Effector memory CD8-positive, alpha-beta T cell (primary cell): ENCODE measurements at regions not wholly inside any gene's neighbourhood (a gene's known extent, or its start where the extent isn't known, plus 50 kb on each side); places are given as distances from the start of the nearest gene placed in this dataset.

ENCODE experiments used
- ATAC-seq: fragments of 150-1000 bp; cut with Tn5 transposase; replicated peaks from 2 replicates; pipeline ENCODE4 v1.10.0; 2021; ENCODE audit warnings: mild to moderate bottlenecking, moderate library complexity
- DNase-seq, 3 experiments: peaks; one replicate each; pipeline ENCODE4 v3.0.0; 2021
- H3K27ac Mint-ChIP-seq, 2 donors: one replicate each; pipeline ENCODE4 v1.8.0; 2022; ENCODE audit warnings: mild to moderate bottlenecking in 2 of 2, mixed read lengths in 2 of 2, moderate library complexity in 2 of 2
- H3K27me3 Mint-ChIP-seq, 2 donors: one replicate each; pipeline ENCODE4 v1.8.0; 2022; ENCODE audit warnings: mixed read lengths in 2 of 2
- H3K36me3 Mint-ChIP-seq: one replicate; pipeline ENCODE4 v1.8.0; 2022; ENCODE audit warnings: mild to moderate bottlenecking, moderate library complexity, mixed read lengths; ENCODE audit not compliant: insufficient read depth
- H3K4me1 Mint-ChIP-seq, 2 donors: one replicate each; pipeline ENCODE4 v1.8.0; 2022; ENCODE audit warnings: low read depth in 2 of 2, mixed read lengths in 2 of 2
- H3K4me3 Mint-ChIP-seq, 2 donors: one replicate each; pipeline ENCODE4 v1.8.0; 2022; ENCODE audit warnings: mild to moderate bottlenecking in 2 of 2, mixed read lengths in 2 of 2, moderate library complexity in 2 of 2
- H3K9me3 Mint-ChIP-seq, 2 donors: one replicate each; pipeline ENCODE4 v1.8.0; 2022; ENCODE audit warnings: mixed read lengths in 2 of 2

GRCh38 chr14:86601813-86602212 lies 1071.9 kb downstream of the FLRT2 start:
- no peak overlapping the region for H3K27ac Mint-ChIP-seq
- peaks cover 6 to 7% of the 10 kb centered on the region in 2 donors for H3K9me3 Mint-ChIP-seq
- no peaks in the 10 kb centered on the region for H3K27me3 Mint-ChIP-seq
- peaks cover 0 to 4% of the 10 kb centered on the region in 2 donors for H3K4me1 Mint-ChIP-seq
- no peak for ATAC-seq
- no peak for DNase-seq
- H3K36me3 Mint-ChIP-seq = no peaks in the 10 kb centered on the region
- no peak overlapping the region for H3K4me3 Mint-ChIP-seq

DNA sequence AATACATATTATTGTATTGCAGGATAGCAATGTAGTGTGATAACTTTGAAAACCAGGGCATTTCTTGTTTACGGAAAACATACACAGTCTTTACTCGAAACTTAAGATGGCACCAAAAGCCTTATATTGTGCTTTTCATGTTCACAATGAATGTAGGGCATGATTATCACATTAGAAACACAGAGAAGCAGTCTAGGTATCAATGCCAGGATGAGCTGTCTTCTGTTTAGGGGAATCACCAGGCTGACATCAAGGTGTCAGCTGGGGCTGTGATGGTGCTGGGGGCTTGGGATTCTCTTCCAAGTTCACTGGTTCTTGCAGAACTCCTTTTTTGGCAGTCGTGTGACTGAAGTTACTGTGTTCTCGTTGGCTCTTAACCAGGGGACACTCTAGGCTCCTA lies 1067.3 kb downstream of the FLRT2 start:
- Mint-ChIP-seq H3K27ac (no peak overlapping the region), H3K36me3 (no peaks in the 10 kb centered on the region), H3K4me1 (peaks cover 0 to 3% of the 10 kb centered on the region in 2 donors), H3K9me3 (no peaks in the 10 kb centered on the region), H3K4me3 (no peak overlapping the region), H3K27me3 (no peaks in the 10 kb centered on the region)
- ATAC-seq (no peak), DNase-seq (no peak)

DNA sequence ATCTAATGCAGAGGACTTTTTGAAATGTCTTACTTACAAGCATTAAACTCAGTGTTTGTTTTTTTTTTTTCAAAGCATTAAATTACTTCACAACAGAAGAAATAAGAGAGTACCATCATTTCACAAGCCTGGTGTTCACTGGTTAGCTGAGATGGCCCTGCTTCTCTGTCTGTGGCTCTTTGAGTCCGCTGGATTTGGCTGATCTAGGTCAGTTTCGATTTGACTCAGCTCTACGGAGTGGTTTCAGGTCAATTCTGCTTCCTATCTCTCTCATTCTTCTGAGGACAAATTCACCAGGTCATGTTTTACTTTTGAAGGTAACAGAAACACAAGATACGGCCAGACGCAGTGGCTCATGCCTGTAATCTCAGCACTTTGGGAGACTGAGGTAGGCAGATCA lies 1066.1 kb downstream of the FLRT2 start:
- Mint-ChIP-seq H3K4me1 (peaks cover 0 to 3% of the 10 kb centered on the region in 2 donors), H3K4me3 (peak overlapping the region in 1 of 2 donors; percentile 52), H3K27me3 (no peaks in the 10 kb centered on the region), H3K27ac (peak overlapping the region in 1 of 2 donors; percentile 53), H3K36me3 (no peaks in the 10 kb centered on the region), H3K9me3 (no peaks in the 10 kb centered on the region)
- no peak for DNase-seq
- peak; percentile 73 for ATAC-seq

DNA sequence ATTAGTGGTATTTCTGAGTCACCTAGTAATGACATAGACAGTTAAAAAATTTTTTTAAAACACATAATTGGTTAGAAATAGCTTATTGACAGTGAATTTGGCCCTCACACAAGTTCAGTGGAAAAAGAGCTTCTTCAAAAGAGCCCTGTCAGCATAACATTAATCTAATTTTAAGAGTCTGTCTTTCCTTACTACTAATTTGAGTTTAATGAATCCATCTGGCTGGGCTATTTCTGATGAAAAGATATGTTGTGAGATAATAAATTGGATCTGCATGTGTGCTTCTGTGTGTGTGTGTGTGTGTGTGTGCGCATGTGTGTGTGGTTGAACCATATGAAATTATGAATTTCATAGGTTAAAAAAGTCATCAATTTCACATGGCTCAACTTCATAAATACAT lies 1045.2 kb downstream of the FLRT2 start:
- Mint-ChIP-seq H3K36me3 (no peaks in the 10 kb centered on the region), H3K4me1 (no peaks in the 10 kb centered on the region), H3K9me3 (peaks cover 0 to 5% of the 10 kb centered on the region in 2 donors), H3K4me3 (no peak overlapping the region), H3K27ac (no peak overlapping the region), H3K27me3 (no peaks in the 10 kb centered on the region)
- no peak for DNase-seq
- no peak for ATAC-seq

DNA sequence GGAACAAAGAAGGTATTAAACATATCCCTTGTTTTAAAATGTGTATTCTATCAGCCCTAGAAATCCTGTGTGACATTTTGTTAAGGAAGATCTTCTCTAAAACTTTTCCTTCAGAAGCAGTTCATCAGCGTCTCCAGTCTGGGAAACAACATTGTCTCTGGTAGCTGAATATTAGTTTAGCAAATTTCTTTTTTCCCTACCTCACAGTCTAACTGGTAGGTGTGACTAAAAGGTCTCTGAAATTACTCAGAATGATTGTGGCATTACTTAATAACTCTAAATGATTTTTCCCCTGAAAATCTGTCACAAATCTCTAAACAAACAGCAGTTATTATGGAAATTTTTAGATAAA lies 1044.8 kb downstream of the FLRT2 start:
- no peaks in the 10 kb centered on the region for H3K27me3 Mint-ChIP-seq
- no peak for DNase-seq
- H3K27ac Mint-ChIP-seq = no peak overlapping the region
- H3K36me3 Mint-ChIP-seq = no peaks in the 10 kb centered on the region
- no peaks in the 10 kb centered on the region for H3K4me1 Mint-ChIP-seq
- H3K9me3 Mint-ChIP-seq = peaks cover 0 to 8% of the 10 kb centered on the region in 2 donors
- no peak overlapping the region for H3K4me3 Mint-ChIP-seq
- ATAC-seq = no peak

DNA sequence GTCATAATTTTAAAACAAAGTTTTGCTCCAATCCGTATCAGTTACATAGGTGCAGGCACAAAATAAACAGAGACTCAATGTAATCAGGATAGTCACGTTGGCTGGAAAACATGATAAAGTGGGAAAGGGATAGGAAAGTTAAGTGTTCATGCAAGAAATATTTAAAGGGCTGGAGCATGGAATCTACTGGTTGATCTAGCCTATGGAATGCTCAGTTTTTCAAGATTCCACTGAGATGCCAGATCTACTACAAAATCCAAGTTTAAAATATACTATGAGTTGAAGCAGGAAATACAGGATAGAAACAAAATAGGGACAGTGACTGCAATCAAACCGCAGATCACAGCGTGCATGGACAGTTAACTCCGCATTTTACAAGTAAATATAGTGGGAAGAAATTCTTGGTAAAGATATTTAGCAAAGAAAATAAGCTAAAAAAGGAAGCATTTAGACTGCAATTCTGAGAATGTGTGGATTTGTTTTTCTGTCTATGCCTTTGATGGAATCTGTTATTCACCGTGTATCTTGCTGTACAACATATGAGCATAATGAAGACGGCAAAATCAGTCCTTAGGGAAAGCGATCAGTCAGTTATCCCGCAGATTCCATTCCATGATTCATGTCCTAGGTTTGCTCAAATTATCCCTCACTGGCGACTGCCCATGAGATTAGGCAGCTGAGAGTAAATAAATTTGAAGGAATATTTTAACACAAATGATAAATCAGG lies 1044.3 kb downstream of the FLRT2 start:
- Mint-ChIP-seq H3K27me3 (no peaks in the 10 kb centered on the region), H3K4me1 (no peaks in the 10 kb centered on the region), H3K9me3 (peaks cover 0 to 8% of the 10 kb centered on the region in 2 donors), H3K4me3 (no peak overlapping the region), H3K36me3 (no peaks in the 10 kb centered on the region), H3K27ac (no peak overlapping the region)
- no peak for DNase-seq
- ATAC-seq = no peak

DNA sequence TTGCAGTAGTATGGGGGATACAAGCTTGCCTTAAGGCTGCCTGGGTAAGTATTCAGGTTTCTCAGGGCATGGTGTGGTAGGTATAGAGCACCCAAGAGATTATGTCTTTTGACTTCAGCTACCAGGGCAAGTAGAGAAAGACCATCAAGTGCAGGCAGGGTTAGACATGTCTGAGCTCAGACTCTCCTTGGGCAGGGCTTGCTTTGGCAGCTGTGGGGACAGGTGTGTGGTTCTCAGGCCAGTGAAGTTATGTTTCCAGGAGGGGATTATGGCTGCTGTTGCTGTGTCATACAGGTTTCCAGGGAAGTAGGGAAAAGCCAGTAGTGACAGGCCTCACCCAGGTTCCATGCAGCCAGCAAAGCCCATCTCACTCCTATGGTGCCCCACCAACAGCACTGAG lies 1040.4 kb downstream of the FLRT2 start:
- no peak overlapping the region for H3K4me3 Mint-ChIP-seq
- no peaks in the 10 kb centered on the region for H3K4me1 Mint-ChIP-seq
- no peak overlapping the region for H3K27ac Mint-ChIP-seq
- peaks cover 0 to 6% of the 10 kb centered on the region in 2 donors for H3K9me3 Mint-ChIP-seq
- no peaks in the 10 kb centered on the region for H3K27me3 Mint-ChIP-seq
- no peaks in the 10 kb centered on the region for H3K36me3 Mint-ChIP-seq
- DNase-seq (no peak), ATAC-seq (no peak)

GRCh38 chr14:86543521-86543920 lies 1013.6 kb downstream of the FLRT2 start:
- Mint-ChIP-seq H3K36me3 (no peaks in the 10 kb centered on the region), H3K27ac (no peak overlapping the region), H3K27me3 (no peaks in the 10 kb centered on the region), H3K4me1 (no peaks in the 10 kb centered on the region), H3K9me3 (peaks cover 0 to 5% of the 10 kb centered on the region in 2 donors), H3K4me3 (no peak overlapping the region)
- DNase-seq = no peak
- no peak for ATAC-seq

- Mint-ChIP-seq H3K9me3 (peaks cover 0 to 5% of the 10 kb centered on the region in 2 donors), H3K27ac (no peak overlapping the region), H3K4me3 (no peak overlapping the region), H3K36me3 (no peaks in the 10 kb centered on the region), H3K27me3 (no peaks in the 10 kb centered on the region), H3K4me1 (no peaks in the 10 kb centered on the region)
- DNase-seq = no peak
- no peak for ATAC-seq
Observed at GRCh38 chr14:86541972-86542371, 1012.0 kb downstream of the FLRT2 start.

- no peak overlapping the region for H3K27ac Mint-ChIP-seq
- H3K4me1 Mint-ChIP-seq = no peaks in the 10 kb centered on the region
- no peak for DNase-seq
- no peaks in the 10 kb centered on the region for H3K36me3 Mint-ChIP-seq
- H3K27me3 Mint-ChIP-seq = no peaks in the 10 kb centered on the region
- no peak for ATAC-seq
- H3K9me3 Mint-ChIP-seq = peaks cover 0 to 5% of the 10 kb centered on the region in 2 donors
- H3K4me3 Mint-ChIP-seq = no peak overlapping the region
Observed at GRCh38 chr14:86540636-86541247, 1010.8 kb downstream of the FLRT2 start.

GRCh38 chr14:86539361-86540070 lies 1009.6 kb downstream of the FLRT2 start:
- Mint-ChIP-seq H3K4me1 (no peaks in the 10 kb centered on the region), H3K4me3 (no peak overlapping the region), H3K36me3 (no peaks in the 10 kb centered on the region), H3K27ac (no peak overlapping the region), H3K9me3 (peaks cover 0 to 1% of the 10 kb centered on the region in 2 donors), H3K27me3 (no peaks in the 10 kb centered on the region)
- no peak for DNase-seq
- no peak for ATAC-seq

GRCh38 chr14:86533834-86534233 lies 1003.9 kb downstream of the FLRT2 start:
- H3K4me1 Mint-ChIP-seq = peaks cover 0 to 3% of the 10 kb centered on the region in 2 donors
- H3K27ac Mint-ChIP-seq = no peak overlapping the region
- no peaks in the 10 kb centered on the region for H3K27me3 Mint-ChIP-seq
- H3K36me3 Mint-ChIP-seq = no peaks in the 10 kb centered on the region
- peak in 1 of 3 experiments; percentile 2 for DNase-seq
- ATAC-seq = peak; percentile 96
- H3K4me3 Mint-ChIP-seq = peak overlapping the region in 1 of 2 donors; percentile 34
- peaks cover 0 to 2% of the 10 kb centered on the region in 2 donors for H3K9me3 Mint-ChIP-seq

DNA sequence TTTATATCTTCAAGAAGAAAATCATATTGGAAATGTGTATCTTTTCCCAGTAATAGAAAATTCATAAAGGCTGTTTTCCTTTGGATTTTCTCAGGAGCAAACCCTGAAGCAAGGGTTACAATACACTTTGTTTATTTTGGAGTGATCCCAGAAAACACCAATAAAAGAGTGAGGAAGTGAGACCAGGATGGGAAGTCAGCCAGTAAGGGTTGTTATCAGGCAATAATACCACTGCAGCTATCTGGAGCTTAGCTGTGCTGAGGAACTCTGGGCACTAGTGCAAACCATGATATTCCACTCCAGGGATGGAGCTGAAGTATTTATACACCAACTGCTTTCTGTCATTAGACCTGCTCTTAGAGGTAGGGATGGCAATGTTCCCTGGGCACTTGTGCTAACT lies 1002.3 kb downstream of the FLRT2 start:
- no peaks in the 10 kb centered on the region for H3K27me3 Mint-ChIP-seq
- H3K9me3 Mint-ChIP-seq = peaks cover 0 to 2% of the 10 kb centered on the region in 2 donors
- H3K4me3 Mint-ChIP-seq = no peak overlapping the region
- ATAC-seq = no peak
- H3K27ac Mint-ChIP-seq = no peak overlapping the region
- DNase-seq = no peak
- H3K4me1 Mint-ChIP-seq = peaks cover 0 to 3% of the 10 kb centered on the region in 2 donors
- H3K36me3 Mint-ChIP-seq = no peaks in the 10 kb centered on the region

DNA sequence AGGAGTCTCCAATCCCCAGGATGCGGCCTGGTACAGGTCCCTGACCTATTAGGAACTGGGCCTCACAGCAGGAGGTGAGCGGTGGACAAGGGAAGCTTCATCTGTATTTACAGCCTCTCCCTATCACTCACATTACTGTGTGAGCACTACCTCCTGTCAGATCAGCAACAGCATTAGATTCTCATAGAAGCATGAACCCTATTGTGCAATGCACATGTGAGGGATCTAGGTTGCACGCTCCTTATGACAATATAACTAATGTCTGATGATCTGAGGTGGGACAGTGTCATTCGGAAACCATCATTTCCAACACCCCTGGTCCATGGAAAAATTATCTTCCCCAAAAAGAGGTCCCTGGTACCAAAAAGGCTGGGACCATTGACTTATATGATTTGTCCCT lies 1000.5 kb downstream of the FLRT2 start:
- H3K9me3 Mint-ChIP-seq = peaks cover 0 to 6% of the 10 kb centered on the region in 2 donors
- H3K27me3 Mint-ChIP-seq = no peaks in the 10 kb centered on the region
- H3K4me3 Mint-ChIP-seq = no peak overlapping the region
- H3K27ac Mint-ChIP-seq = no peak overlapping the region
- H3K36me3 Mint-ChIP-seq = no peaks in the 10 kb centered on the region
- DNase-seq (no peak), ATAC-seq (no peak)
- H3K4me1 Mint-ChIP-seq = peaks cover 0 to 3% of the 10 kb centered on the region in 2 donors
